Heart left ventricle (tissue), 16 donors: ENCODE measurements at regions not wholly inside any gene's neighbourhood (a gene's known extent, or its start where the extent isn't known, plus 50 kb on each side); places are given as distances from the start of the nearest gene placed in this dataset.
"Not testable (repeated sequence)": the region's sequence is repeated elsewhere in the genome, so short reads cannot be mapped to it uniquely, and the experiment has no call there.

Experiments used
- ATAC-seq, 4 donors: fragments of 200-7000 bp; cut with Tn5 transposase; one replicate each; pipeline ENCODE4 v1.9.1; 2020 to 2022; ENCODE audit warnings: moderate library complexity in 4 of 4, mild to moderate bottlenecking in 3 of 4, moderate number of reproducible peaks in 1 of 4
- DNase-seq, 5 donors: peaks; one replicate each; pipeline ENCODE4 v3.0.0-alpha.2; 2020
- H3K27ac ChIP-seq, 12 donors: fragments of 200-600 bp; sonication (generic) in 4 of 12; one replicate each; pipeline versions ENCODE4 v1.5.0 to v1.8.0; 2016 to 2022; ENCODE audit warnings: mild to moderate bottlenecking in 2 of 12
- H3K27me3 ChIP-seq, 9 donors: fragments of 200-600 bp; sonication (generic) in 2 of 9; one replicate each; pipeline versions ENCODE4 v1.5.1 to v1.8.0; 2016 to 2022; ENCODE audit warnings: mild to moderate bottlenecking in 3 of 9
- H3K36me3 ChIP-seq, 9 donors: fragments of 200-600 bp; sonication (generic) in 2 of 9; one replicate each; pipeline versions ENCODE4 v1.5.0 to v1.8.0; 2018 to 2022; ENCODE audit warnings: mild to moderate bottlenecking in 2 of 9
- H3K4me1 ChIP-seq, 12 donors: fragments of 200-600 bp; sonication (generic) in 4 of 12; one replicate each; pipeline versions ENCODE4 v1.5.0 to v1.8.0; 2016 to 2022; ENCODE audit warnings: mild to moderate bottlenecking in 3 of 12
- H3K4me3 ChIP-seq, 12 donors: fragments of 200-600 bp; sonication (generic) in 4 of 12; one replicate each; pipeline versions ENCODE4 v1.5.0 to v1.8.0; 2017 to 2022; ENCODE audit warnings: mild to moderate bottlenecking in 9 of 12, moderate library complexity in 4 of 12
- H3K9me3 ChIP-seq, 12 donors: fragments of 200-600 bp; sonication (generic) in 4 of 12; one replicate each; pipeline versions ENCODE4 v1.5.0 to v1.8.0; 2016 to 2022; ENCODE audit warnings: mild to moderate bottlenecking in 1 of 12
- WGBS, 4 donors: extraction: QIAGEN DNeasy Blood & Tissue Kit in 2 of 4; methylation state at CpG; one replicate each; pipeline versions ENCODE4 v1.1.5 to v1.1.7; 2013 to 2018; 5-methylcytosine and 5-hydroxymethylcytosine counted together
- intact Hi-C, 10 donors: fragments of 100-400 bp; cut with DNase I; formaldehyde crosslinking; loops; one replicate each; pipeline versions ENCODE4 v1.11.1 to v1.14.2; 2022
- donor health status: ischemic (EF 13 %, LVEDD 7.1; RV severe dilation, severe dysfunction).
- donor health status: healthy with polysubstance abuse.
- donor health status: DM: no; HTN: yes; CAD: no.
- donor health status: DM: no; HTN: no; CAD: no.
- donor health status: ischemic (EF 25% LVEDD 6.9; RV normal size, moderate dysfunction).
- donor health status: ischemic (EF 25% LVEDD 5.7; RV mildly dilated, moderate dysfunction).
- donor health status: healthy.
- donor health status: DM: yes; HTN: yes; CAD: no.
- donor health status: ischemic (EF 35%, LVEDD 5.7; RV mildly dilated, moderate dysfunction).
- donor health status: nonischemic (EF 11% LVEDD 7.7; RV severe dilation, severe dysfunction).
- donor health status: DM: yes; HTN: yes; CAD: no.
- donor health status: PGD.
- donor health status: ischemic (EF 29% LVEDD 5.4; RV normal size, mild dysfunction).
- donor health status: nonischemic (EF 23%, LVEDD 6.1; RV moderate dilation, normal function).

GRCh38 chr3:195638456-195638855 lies 54.7 kb upstream of the APOD start:
- H3K4me1 ChIP-seq, H3K27ac ChIP-seq, H3K9me3 ChIP-seq, H3K36me3 ChIP-seq, DNase-seq, H3K27me3 ChIP-seq, H3K4me3 ChIP-seq, intact Hi-C loops, ATAC-seq: not testable (repeated sequence)
- 85 to 98% (median 87%) methylated on average over 4 to 9 of the region's 10 CpGs for WGBS, 4 donors

GRCh38 chr3:195637473-195638233 lies 53.9 kb upstream of the APOD start:
- intact Hi-C loops, DNase-seq, ATAC-seq, H3K27ac ChIP-seq, H3K4me1 ChIP-seq, H3K36me3 ChIP-seq, H3K27me3 ChIP-seq, H3K4me3 ChIP-seq, H3K9me3 ChIP-seq: not testable (repeated sequence)
- WGBS, 4 donors, result 80 to 87% (median 82%) methylated on average over 14 to 15 of the region's 15 CpGs

DNA sequence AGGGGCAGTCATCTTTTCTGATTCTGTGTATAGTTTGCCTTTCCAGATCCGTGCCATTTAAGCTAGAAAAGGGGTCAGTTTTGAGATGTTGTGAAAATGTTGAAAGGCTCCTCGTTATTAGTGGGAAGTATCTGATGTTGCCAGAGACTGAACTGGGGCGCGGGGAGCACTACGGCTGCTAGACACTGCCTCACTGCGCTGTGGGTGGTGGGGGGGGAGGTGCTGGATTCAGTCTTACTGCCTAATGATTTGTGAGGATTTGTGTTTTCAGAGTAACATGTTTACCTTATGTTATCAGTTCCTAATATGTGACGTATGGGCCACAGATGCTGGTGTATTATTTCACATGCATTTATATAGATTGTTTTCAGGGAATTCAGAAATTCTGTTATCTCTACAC lies 53.3 kb upstream of the APOD start:
- 82 to 93% (median 88%) methylated on average over 4 to 7 of the region's 7 CpGs for WGBS, 4 donors
- H3K27me3 ChIP-seq, H3K9me3 ChIP-seq, H3K4me3 ChIP-seq, ATAC-seq, H3K36me3 ChIP-seq, H3K27ac ChIP-seq, DNase-seq, H3K4me1 ChIP-seq, intact Hi-C loops: not testable (repeated sequence)

GRCh38 chr3:195635898-195636685 lies 52.4 kb upstream of the APOD start:
- DNase-seq, H3K4me3 ChIP-seq, H3K9me3 ChIP-seq, intact Hi-C loops, H3K27me3 ChIP-seq, H3K36me3 ChIP-seq, ATAC-seq, H3K4me1 ChIP-seq, H3K27ac ChIP-seq: not testable (repeated sequence)
- WGBS, 4 donors, result 58 to 80% (median 68%) methylated on average over 9 to 20 of the region's 21 CpGs

- H3K4me3 ChIP-seq, result peak overlapping the region in 6 of 12 donors; percentile 19 to 48 (median 36)
- H3K4me1 ChIP-seq, H3K9me3 ChIP-seq, H3K27ac ChIP-seq, DNase-seq, H3K27me3 ChIP-seq, intact Hi-C loops, H3K36me3 ChIP-seq: not testable (repeated sequence)
- WGBS, 4 donors, result 2 to 8% methylated on average over 15 to 16 of the region's 64 CpGs; no CpG with 5 or more reads in 2 of the 4 donors
- peak in 2 of 4 donors; percentile 18 to 47 for ATAC-seq
Observed at GRCh38 chr3:195635262-195635873, 51.6 kb upstream of the APOD start.

DNA sequence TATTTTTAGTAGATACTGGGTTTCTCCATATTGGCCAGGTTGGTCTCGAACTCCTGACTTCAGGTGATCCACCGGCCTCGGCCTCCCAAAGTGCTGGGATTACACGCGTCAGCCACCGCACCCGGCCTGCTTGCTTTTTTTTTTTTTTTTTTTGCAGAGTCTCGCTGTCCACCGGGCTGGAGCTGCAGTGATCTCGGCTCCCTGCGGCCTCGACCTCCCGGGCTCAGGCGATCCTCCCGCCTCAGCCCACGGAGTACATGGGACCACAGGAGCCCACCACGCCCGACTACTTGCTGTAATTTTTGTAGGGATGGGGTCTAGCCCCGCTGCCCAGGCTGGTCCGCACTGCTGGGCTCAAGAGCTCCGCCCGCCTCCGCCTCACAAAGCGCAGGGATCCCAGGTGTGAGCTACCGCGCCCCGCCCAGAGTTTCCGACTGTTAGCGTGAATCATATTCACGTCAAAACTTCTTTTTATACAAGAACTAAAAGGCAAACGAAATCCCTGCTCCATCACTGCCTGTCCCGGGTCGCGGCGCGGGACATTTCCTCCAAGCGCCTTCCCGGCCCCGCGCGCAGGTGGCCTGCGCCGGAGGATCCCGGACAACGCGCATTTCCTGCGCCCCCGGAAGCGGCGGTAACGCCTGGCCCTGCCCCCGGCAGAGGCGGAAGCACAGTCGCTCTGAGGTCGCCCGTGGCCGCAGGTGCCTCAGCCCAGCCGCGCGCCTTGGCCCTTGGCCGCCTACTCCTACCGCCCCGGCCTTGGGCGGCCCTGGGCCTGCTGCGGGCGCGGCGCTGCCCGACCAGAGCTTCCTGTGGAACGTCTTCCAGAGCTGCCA lies 50.9 kb upstream of the APOD start:
- intact Hi-C loops, DNase-seq: not testable (repeated sequence)

More for the DNA sequence above, 50.9 kb upstream of the APOD start:
- not testable (repeated sequence) for H3K27me3 ChIP-seq, H3K9me3 ChIP-seq, H3K4me1 ChIP-seq, H3K36me3 ChIP-seq
- ATAC-seq, result peak; percentile 94 to 99 (median 98)
- H3K27ac ChIP-seq, result peak overlapping the region in 4 of 12 donors; percentile 42 to 64 (median 54)
- H3K4me3 ChIP-seq, result peak overlapping the region in 9 of 12 donors; percentile 45 to 61 (median 52)
- 0% methylated on average over 7 to 15 of the region's 70 CpGs; no CpG with 5 or more reads in 2 of the 4 donors for WGBS, 4 donors
